DND-41 (cell line): ENCODE measurements at regions not wholly inside any gene's neighbourhood (a gene's known extent, or its start where the extent isn't known, plus 50 kb on each side); places are given as distances from the start of the nearest gene placed in this dataset.

Source experiments
- EZH2 ChIP-seq: IDR thresholded peaks from 3 replicates; pipeline ENCODE4 v1.6.1; 2012; ENCODE audit warnings: borderline replicate concordance, low read depth, mild to moderate bottlenecking, moderate library complexity, low read length, inconsistent platforms; ENCODE audit not compliant: severe bottlenecking
- TF ChIP-seq, protein P1 (sequence below): IDR thresholded peaks from 2 replicates; pipeline ENCODE4 v1.5.1; 2012; ENCODE audit warnings: borderline replicate concordance, low read length, moderate library complexity, mild to moderate bottlenecking; ENCODE audit not compliant: poor library complexity, severe bottlenecking; ENCODE audit errors: extremely low read depth

DNA sequence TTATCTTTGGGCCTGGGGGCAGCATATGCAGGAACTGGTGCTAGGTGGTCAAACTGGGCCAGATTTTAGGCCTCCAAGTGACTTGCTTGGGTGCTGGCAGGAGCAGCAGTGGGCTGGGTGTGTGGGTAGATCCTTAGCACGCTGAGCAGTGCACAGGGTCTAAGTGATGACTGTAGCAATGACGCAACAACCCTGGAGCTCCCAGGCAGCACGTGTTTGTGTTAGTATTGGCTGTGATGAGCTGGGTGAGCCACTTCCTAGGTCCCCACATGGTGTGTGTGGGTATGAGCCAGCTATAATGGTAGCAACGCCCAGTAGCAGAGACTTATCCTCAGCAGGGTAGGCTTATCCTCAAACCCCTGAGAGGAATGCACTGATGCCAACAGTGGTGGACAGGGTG, 570.6 kb upstream of the ROBO1 start:
- TF ChIP-seq, protein P1, sequence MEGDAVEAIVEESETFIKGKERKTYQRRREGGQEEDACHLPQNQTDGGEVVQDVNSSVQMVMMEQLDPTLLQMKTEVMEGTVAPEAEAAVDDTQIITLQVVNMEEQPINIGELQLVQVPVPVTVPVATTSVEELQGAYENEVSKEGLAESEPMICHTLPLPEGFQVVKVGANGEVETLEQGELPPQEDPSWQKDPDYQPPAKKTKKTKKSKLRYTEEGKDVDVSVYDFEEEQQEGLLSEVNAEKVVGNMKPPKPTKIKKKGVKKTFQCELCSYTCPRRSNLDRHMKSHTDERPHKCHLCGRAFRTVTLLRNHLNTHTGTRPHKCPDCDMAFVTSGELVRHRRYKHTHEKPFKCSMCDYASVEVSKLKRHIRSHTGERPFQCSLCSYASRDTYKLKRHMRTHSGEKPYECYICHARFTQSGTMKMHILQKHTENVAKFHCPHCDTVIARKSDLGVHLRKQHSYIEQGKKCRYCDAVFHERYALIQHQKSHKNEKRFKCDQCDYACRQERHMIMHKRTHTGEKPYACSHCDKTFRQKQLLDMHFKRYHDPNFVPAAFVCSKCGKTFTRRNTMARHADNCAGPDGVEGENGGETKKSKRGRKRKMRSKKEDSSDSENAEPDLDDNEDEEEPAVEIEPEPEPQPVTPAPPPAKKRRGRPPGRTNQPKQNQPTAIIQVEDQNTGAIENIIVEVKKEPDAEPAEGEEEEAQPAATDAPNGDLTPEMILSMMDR: no peak
- no peak for TF ChIP-seq EZH2
